ENCODE measurements at regions not wholly inside any gene's neighbourhood (a gene's known extent, or its start where the extent isn't known, plus 50 kb on each side); places are given as distances from the start of the nearest gene placed in this dataset.

GRCh38 chr5:110362261-110362660 lies 364.2 kb downstream of the TMEM232 start:
- TF ChIP-seq POLR2AphosphoS5 (IDR thresholded peaks at IDR 0.05; ENCODE audit: low read depth, low read length), result no peak
- TF ChIP-seq CTCF (IDR thresholded peaks at IDR 0.05; ENCODE audit: control extremely low read depth in 1 of 3, insufficient read depth in 1 of 3, low read depth in 1 of 3, low read length in 3 of 3), result no peak
- TF ChIP-seq RXRA (IDR thresholded peaks at IDR 0.05; ENCODE audit: insufficient read depth, low read depth, low read length), result no peak
- no peak for TF ChIP-seq EP300 (IDR thresholded peaks at IDR 0.05; ENCODE audit: borderline replicate concordance in 1 of 2, low read depth in 2 of 2, low read length in 2 of 2)
- TF ChIP-seq POLR2A (IDR thresholded peaks at IDR 0.05; ENCODE audit: control extremely low read depth in 1 of 2, low read depth in 2 of 2, low read length in 2 of 2), result no peak
- TF ChIP-seq EGR1 (IDR thresholded peaks at IDR 0.05; ENCODE audit: borderline replicate concordance, low read depth, low read length), result no peak
- no peak for TF ChIP-seq SUZ12 (IDR thresholded peaks at IDR 0.05; ENCODE audit: low read length)
- TF ChIP-seq EZH2 (IDR thresholded peaks at IDR 0.05; ENCODE audit: low read depth, low read length, severe bottlenecking), result no peak
- no peak for TF ChIP-seq NANOG (IDR thresholded peaks at IDR 0.05; ENCODE audit: insufficient read depth, low read depth, low read length, poor library complexity, severe bottlenecking)
- no peak for TF ChIP-seq SIN3A (conservative IDR thresholded peaks at IDR 0.05 in 1 of 2, IDR thresholded peaks at IDR 0.05 in 1 of 2; ENCODE audit: low read depth in 1 of 2, low read length in 2 of 2)
- TF ChIP-seq TAF1 (IDR thresholded peaks at IDR 0.05; ENCODE audit: low read depth, low read length), result no peak
- no peak for TF ChIP-seq RFX5 (IDR thresholded peaks at IDR 0.05; ENCODE audit: borderline replicate concordance, low read depth, low read length)
- TF ChIP-seq E2F6 (IDR thresholded peaks at IDR 0.05), result no peak
- no peak for TF ChIP-seq BCL11A (IDR thresholded peaks at IDR 0.05; ENCODE audit: low read depth in 2 of 2, low read length in 2 of 2)
